SK-N-SH (cell line): ENCODE measurements at regions not wholly inside any gene's neighbourhood (a gene's known extent, or its start where the extent isn't known, plus 50 kb on each side); places are given as distances from the start of the nearest gene placed in this dataset.

Experiments used
- CHD2 ChIP-seq: fragments of 150-350 bp; IDR thresholded peaks from 2 replicates; pipeline ENCODE4 v1.6.1; 2018; ENCODE audit warnings: low read length; ENCODE audit not compliant: partially characterized antibody
- CTCF ChIP-seq: fragments of 200-600 bp; sonication (generic); IDR thresholded peaks from 2 replicates; pipeline ENCODE4 v1.6.1; 2017; ENCODE audit warnings: antibody characterized with exemption, mild to moderate bottlenecking, moderate library complexity
- EZH2phosphoT487 ChIP-seq: fragments of 200-600 bp; sonication (generic); IDR thresholded peaks from 2 replicates; pipeline ENCODE4 v1.6.1; 2017; ENCODE audit warnings: low read depth, mixed run types, mild to moderate bottlenecking, antibody characterized with exemption, moderate library complexity, borderline replicate concordance
- GATA2 ChIP-seq: sonication (generic); formaldehyde crosslinking; IDR thresholded peaks from 2 replicates; pipeline ENCODE4 v1.5.0; 2020; ENCODE audit warnings: mild to moderate bottlenecking, missing genetic modification reagents
- JUND ChIP-seq: IDR thresholded peaks from 2 replicates; pipeline ENCODE4 v1.4.0; 2012
- MAX ChIP-seq: IDR thresholded peaks from 2 replicates; pipeline ENCODE4 v1.4.0; 2012; ENCODE audit warnings: low read depth
- NFIC ChIP-seq: IDR thresholded peaks from 2 replicates; pipeline ENCODE4 v1.4.0; 2012; ENCODE audit warnings: borderline replicate concordance
- POLR2AphosphoS5 ChIP-seq: IDR thresholded peaks from 2 replicates; pipeline ENCODE4 v1.6.1; 2012; ENCODE audit warnings: low read depth, low read length
- RCOR1 ChIP-seq: fragments of 150-350 bp; IDR thresholded peaks from 2 replicates; pipeline ENCODE4 v1.6.1; 2017; ENCODE audit warnings: antibody characterized with exemption, low read length
- REST ChIP-seq: IDR thresholded peaks from 2 replicates; pipeline ENCODE4 v1.6.1; 2012; ENCODE audit warnings: mild to moderate bottlenecking, low read depth, low read length, moderate library complexity
- RXRA ChIP-seq: IDR thresholded peaks from 2 replicates; pipeline ENCODE4 v1.4.0; 2012; ENCODE audit warnings: low read depth, mild to moderate bottlenecking, borderline replicate concordance
- SIN3A ChIP-seq: IDR thresholded peaks from 2 replicates; pipeline ENCODE4 v1.6.1; 2012; ENCODE audit warnings: low read depth, mild to moderate bottlenecking, low read length, moderate library complexity, borderline replicate concordance
- TAF1 ChIP-seq: IDR thresholded peaks from 2 replicates; pipeline ENCODE4 v1.6.1; 2012; ENCODE audit warnings: low read depth, mild to moderate bottlenecking, low read length, moderate library complexity, borderline replicate concordance
- ZBTB33 ChIP-seq: IDR thresholded peaks from 2 replicates; pipeline ENCODE4 v1.4.0; 2012; ENCODE audit warnings: low read depth, borderline replicate concordance

GRCh38 chr21:18603980-18604379 is 200.4 kb upstream of the TMPRSS15 start:
- TF ChIP-seq TAF1 (no peak), POLR2AphosphoS5 (no peak), RXRA (no peak), NFIC (no peak), ZBTB33 (no peak), MAX (no peak), CTCF (no peak), GATA2 (no peak), SIN3A (no peak), JUND (no peak), REST (no peak), EZH2phosphoT487 (no peak), CHD2 (no peak), RCOR1 (no peak)
